Fibroblast of villous mesenchyme (primary cell): ENCODE measurements at regions not wholly inside any gene's neighbourhood (a gene's known extent, or its start where the extent isn't known, plus 50 kb on each side); places are given as distances from the start of the nearest gene placed in this dataset.

Experiments used
- DNase-seq: peaks from one replicate; pipeline ENCODE4 v3.0.0-alpha.2; 2010; ENCODE audit warnings: low read depth
- H3K4me3 ChIP-seq: 2 replicates; pipeline ENCODE4 v1.5.1; 2011; ENCODE audit warnings: low read depth, mild to moderate bottlenecking, low read length
- CTCF ChIP-seq: IDR thresholded peaks from 2 replicates; pipeline ENCODE4 v1.5.1; 2012; ENCODE audit warnings: low read depth, mild to moderate bottlenecking, low read length; ENCODE audit not compliant: insufficient read depth

- no peak overlapping the region for H3K4me3 ChIP-seq
- DNase-seq = no peak
- no peak for TF ChIP-seq CTCF
Observed at GRCh38 chr15:94739639-94740038, 508.3 kb downstream of the MCTP2 start.

GRCh38 chr15:94740469-94740868 is 509.1 kb downstream of the MCTP2 start:
- DNase-seq = no peak
- H3K4me3 ChIP-seq = no peak overlapping the region
- TF ChIP-seq CTCF = no peak

- H3K4me3 ChIP-seq = no peak overlapping the region
- TF ChIP-seq CTCF = no peak
- no peak for DNase-seq
Observed at GRCh38 chr15:94743668-94744067, 512.3 kb downstream of the MCTP2 start.

GRCh38 chr15:94744080-94744793 is 512.9 kb downstream of the MCTP2 start:
- no peak overlapping the region for H3K4me3 ChIP-seq
- no peak for DNase-seq
- TF ChIP-seq CTCF = no peak

GRCh38 chr15:94745371-94745770 is 514.0 kb downstream of the MCTP2 start:
- no peak for TF ChIP-seq CTCF
- H3K4me3 ChIP-seq = no peak overlapping the region
- DNase-seq = no peak

- no peak overlapping the region for H3K4me3 ChIP-seq
- DNase-seq = no peak
- no peak for TF ChIP-seq CTCF
Observed at GRCh38 chr15:94747510-94747909, 516.1 kb downstream of the MCTP2 start.
